ENCODE measurements at regions not wholly inside any gene's neighbourhood (a gene's known extent, or its start where the extent isn't known, plus 50 kb on each side); places are given as distances from the start of the nearest gene placed in this dataset.
"Not testable (repeated sequence)": the region's sequence is repeated elsewhere in the genome, so short reads cannot be mapped to it uniquely, and the experiment has no call there.

DNA sequence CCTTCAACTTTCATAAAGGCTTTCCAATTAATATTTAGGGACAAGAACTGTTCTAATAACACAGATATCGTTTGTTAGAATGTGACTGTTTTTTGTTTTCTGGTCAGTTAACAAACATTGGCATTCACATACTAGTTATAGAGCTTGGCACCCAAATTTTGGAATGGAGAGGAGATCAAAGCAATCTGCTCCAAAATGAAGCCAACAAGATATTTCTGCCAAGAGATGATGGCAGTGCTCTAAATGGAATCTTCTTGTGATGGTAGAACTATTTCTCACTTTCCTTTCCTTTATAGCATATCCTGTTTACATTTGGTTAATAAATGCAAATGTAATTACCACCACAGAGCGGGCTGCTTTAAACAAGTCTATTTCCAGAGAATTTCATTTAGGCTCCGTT lies 208.3 kb upstream of the RIMS1 start:
- 87 to 90% methylated on average over 3 of the region's 3 CpGs for WGBS, 2 donors
- no peak overlapping the region for H3K4me3 ChIP-seq (replicated peaks in 1 of 3)
- no peak overlapping the region for H3K27ac ChIP-seq
- H3K4me1 ChIP-seq: no peaks in the 10 kb centered on the region
- intact Hi-C loops (cut with DNase I): no loop called here
- H3K27me3 ChIP-seq: no peaks in the 10 kb centered on the region
- no peaks in the 10 kb centered on the region for H3K9me3 ChIP-seq
- no peak for DNase-seq
- TF ChIP-seq, protein P1, sequence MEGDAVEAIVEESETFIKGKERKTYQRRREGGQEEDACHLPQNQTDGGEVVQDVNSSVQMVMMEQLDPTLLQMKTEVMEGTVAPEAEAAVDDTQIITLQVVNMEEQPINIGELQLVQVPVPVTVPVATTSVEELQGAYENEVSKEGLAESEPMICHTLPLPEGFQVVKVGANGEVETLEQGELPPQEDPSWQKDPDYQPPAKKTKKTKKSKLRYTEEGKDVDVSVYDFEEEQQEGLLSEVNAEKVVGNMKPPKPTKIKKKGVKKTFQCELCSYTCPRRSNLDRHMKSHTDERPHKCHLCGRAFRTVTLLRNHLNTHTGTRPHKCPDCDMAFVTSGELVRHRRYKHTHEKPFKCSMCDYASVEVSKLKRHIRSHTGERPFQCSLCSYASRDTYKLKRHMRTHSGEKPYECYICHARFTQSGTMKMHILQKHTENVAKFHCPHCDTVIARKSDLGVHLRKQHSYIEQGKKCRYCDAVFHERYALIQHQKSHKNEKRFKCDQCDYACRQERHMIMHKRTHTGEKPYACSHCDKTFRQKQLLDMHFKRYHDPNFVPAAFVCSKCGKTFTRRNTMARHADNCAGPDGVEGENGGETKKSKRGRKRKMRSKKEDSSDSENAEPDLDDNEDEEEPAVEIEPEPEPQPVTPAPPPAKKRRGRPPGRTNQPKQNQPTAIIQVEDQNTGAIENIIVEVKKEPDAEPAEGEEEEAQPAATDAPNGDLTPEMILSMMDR (IDR thresholded peaks at IDR 0.05): no peak
- no peak for TF ChIP-seq POLR2A (IDR thresholded peaks at IDR 0.05)
- no peaks in the 10 kb centered on the region for H3K36me3 ChIP-seq

DNA sequence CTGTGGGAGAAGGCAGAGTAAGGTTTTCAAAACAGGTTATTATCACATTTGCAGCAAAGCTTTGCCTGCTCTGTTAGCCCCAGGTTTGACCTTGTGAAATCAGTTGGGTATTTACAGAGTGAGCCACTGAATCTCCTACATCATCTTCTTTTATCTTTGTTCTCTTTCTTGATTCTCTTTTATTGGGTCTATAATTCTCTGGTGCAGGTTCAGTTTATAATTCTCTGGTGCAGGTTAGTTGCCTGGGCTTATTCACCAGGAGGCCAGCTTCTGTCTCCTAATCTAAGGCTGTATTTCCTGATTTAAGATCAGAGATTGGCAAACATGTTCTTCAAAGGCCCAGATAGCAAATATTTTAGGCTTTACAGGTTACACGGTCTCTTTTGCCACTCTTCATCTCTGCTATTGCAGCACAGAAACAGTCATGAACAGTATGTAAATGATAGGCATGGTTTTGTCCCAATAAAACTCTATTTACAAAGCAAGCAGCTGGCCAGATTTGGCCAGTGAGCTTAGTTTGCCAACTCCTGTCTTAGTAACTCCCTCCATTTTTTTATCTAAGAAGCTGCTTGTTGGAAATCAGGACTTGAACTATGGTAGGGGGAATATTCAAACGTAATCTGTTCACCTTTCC lies 205.0 kb upstream of the RIMS1 start:
- Histone ChIP-seq H3K9me3 (no peaks in the 10 kb centered on the region), H3K27me3 (no peaks in the 10 kb centered on the region), H3K36me3 (no peaks in the 10 kb centered on the region), H3K4me1 (no peaks in the 10 kb centered on the region), H3K27ac (no peak overlapping the region), H3K4me3 (replicated peaks in 1 of 3) (no peak overlapping the region)
- DNase-seq: no peak
- intact Hi-C loops (cut with DNase I): no loop called here
- TF ChIP-seq, protein P1 (IDR thresholded peaks at IDR 0.05): no peak
- no peak for TF ChIP-seq POLR2A (IDR thresholded peaks at IDR 0.05)
- 83% methylated on average over 2 of the region's 2 CpGs for WGBS, 2 donors

DNA sequence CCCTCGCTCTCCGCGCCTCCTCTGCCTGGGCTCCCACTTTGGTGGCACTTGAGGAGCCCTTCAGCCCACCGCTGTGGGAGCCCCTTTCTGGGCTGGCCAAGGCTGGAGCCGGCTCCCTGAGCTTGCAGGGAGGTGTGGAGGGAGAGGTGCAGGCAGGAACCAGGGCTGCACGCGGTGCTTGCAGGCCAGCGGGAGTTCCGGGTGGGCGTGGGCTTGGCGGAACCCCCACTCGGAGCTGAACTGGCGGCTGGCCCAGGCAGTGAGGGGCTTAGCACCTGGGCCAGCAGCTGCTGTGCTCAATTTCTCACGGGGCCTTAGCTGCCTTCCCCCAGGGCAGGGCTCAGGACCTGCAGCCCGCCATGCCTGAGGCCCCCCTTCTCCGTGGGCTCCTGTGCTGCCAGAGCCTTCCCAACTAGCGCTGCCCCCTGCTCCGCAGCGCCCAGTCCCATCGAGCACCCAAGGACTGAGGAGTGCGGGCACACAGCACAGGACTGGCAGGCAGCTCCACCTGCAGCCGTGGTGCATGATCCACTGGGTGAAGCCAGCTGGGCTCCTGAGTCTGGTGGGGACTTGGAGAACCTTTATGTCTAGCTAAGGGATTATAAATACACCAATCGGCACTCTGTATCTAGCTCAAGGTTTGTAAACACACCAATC lies 200.2 kb upstream of the RIMS1 start:
- H3K4me1 ChIP-seq; H3K9me3 ChIP-seq; DNase-seq; H3K36me3 ChIP-seq; H3K27ac ChIP-seq; H3K4me3 ChIP-seq (replicated peaks in 1 of 3); H3K27me3 ChIP-seq; intact Hi-C loops (cut with DNase I): not testable (repeated sequence)
- 93% methylated on average over 9 to 23 of the region's 23 CpGs for WGBS, 2 donors

DNA sequence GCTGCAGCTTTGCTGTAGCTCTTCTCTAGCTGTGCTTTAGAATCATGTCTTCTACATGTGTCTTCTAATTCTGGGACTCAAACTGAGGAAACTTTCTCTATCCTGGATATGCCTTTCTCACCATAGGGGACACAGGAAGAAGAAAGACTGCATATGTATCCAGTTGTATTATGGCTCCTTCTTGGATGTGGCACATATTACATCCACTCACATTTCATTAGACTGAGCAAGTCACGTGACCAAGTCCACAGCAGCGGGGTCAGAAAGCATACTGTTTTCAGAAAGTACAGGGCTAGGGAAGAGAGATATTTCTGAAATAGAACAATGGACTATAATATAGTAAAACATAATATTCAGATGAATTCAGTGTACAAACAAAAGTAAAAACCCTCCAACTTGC lies 187.6 kb upstream of the RIMS1 start:
- no peaks in the 10 kb centered on the region for H3K4me1 ChIP-seq
- no peaks in the 10 kb centered on the region for H3K36me3 ChIP-seq
- intact Hi-C loops (cut with DNase I): no loop called here
- 90 to 96% methylated on average over 2 of the region's 2 CpGs for WGBS, 2 donors
- H3K27me3 ChIP-seq: no peaks in the 10 kb centered on the region
- no peak for DNase-seq
- no peak overlapping the region for H3K4me3 ChIP-seq (replicated peaks in 1 of 3)
- no peaks in the 10 kb centered on the region for H3K9me3 ChIP-seq
- TF ChIP-seq, protein P1 (IDR thresholded peaks at IDR 0.05): no peak
- TF ChIP-seq POLR2A (IDR thresholded peaks at IDR 0.05): no peak
- no peak overlapping the region for H3K27ac ChIP-seq

DNA sequence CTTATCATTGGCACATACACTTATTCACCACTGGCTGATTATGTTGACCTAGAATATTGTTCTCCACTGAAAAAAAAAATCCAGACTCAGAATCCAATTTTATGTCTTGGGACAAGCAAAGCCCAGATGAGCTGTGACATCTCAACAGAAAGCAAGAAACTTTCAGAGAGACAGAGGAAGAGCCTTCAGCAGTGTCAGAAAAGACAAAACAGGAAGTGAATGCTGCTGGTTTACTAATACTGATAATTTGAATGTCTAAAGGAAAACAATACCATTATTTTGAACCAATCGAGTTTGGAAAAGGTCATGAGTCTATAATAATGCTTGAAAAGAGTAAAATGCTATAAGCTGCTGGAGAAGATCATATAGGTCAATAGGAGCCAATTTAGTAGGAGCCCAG lies 179.8 kb upstream of the RIMS1 start:
- Histone ChIP-seq H3K4me3 (replicated peaks in 1 of 3) (no peak overlapping the region), H3K27me3 (no peaks in the 10 kb centered on the region), H3K9me3 (no peaks in the 10 kb centered on the region), H3K27ac (no peak overlapping the region), H3K4me1 (no peaks in the 10 kb centered on the region), H3K36me3 (no peaks in the 10 kb centered on the region)
- WGBS, 2 donors: 36 to 42% methylated on average over 1 of the region's 1 CpG
- DNase-seq: no peak
- intact Hi-C loops (cut with DNase I): no loop called here
- TF ChIP-seq, protein P1 (IDR thresholded peaks at IDR 0.05): no peak
- TF ChIP-seq POLR2A (IDR thresholded peaks at IDR 0.05): no peak

All from thyroid gland (tissue), 4 donors.